ENCODE measurements at regions not wholly inside any gene's neighbourhood (a gene's known extent, or its start where the extent isn't known, plus 50 kb on each side); places are given as distances from the start of the nearest gene placed in this dataset.

DNA sequence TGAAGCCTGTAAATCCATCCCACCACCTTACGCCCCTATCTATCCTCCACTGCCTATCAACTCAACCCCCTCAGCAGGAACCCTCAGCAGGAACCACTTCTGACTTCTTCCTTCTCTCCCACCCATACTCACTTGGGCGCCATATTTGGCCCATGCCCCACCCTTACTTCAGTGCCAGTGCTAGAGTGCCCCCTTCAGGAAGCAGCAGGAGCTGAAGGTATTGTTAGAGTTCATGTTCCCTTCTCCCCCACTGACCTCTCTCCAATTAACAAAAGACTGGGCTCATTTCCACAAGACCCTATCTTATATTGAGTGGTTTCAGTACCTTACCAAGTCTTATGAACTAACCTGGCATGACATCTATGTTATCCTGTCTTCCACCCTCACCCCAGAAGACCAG, 363.1 kb upstream of the SLIT2 start:
- no peak for DNase-seq (ENCODE audit: low read depth)

DNA sequence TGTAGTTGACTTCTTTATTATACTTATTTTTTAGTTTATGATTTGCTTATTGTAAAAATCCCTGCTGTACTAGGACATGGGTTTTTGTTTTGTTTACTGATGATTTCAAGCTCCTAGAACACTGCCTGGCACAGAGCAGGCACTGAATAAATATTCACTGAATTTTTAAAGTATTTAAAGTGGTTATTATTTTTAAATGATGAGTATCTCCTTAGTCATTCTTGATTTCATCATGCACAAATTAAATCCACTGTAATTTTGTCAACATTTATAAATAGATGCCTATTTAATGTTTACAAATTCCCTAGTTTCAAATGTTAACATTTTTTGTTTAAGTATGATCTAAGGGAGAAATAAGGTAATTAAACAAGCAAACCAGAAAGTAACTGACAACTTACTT, 367.9 kb upstream of the SLIT2 start:
- no peak for DNase-seq (ENCODE audit: low read depth)

GRCh38 chr4:19880206-19880605, 371.5 kb upstream of the SLIT2 start:
- DNase-seq (ENCODE audit: low read depth) = no peak

DNA sequence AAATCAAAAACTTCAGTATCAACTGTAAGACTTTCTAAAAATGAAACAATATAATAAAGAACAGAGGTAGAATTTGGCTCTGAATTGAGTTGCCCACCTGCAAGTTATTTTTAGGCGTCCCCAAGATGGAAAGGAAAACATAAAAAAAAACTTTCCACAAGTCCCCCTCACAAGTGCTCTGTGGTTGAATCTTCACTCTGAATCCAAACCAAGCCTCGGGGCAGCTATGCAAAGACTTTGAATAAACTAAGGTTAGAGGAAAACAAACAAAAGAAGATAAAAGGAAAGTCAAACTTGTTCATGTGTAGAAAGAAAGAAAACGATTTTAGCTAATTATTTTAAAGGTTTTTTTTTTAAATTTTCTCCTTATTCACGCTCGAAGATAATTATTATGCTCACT, 372.4 kb upstream of the SLIT2 start:
- no peak for DNase-seq (ENCODE audit: low read depth)

- DNase-seq (ENCODE audit: low read depth) = no peak
These were observed 393.7 kb upstream of the SLIT2 start for GRCh38 chr4:19857991-19858390.

- DNase-seq (ENCODE audit: low read depth) = no peak
These were observed 394.3 kb upstream of the SLIT2 start for GRCh38 chr4:19857380-19857779.

DNA sequence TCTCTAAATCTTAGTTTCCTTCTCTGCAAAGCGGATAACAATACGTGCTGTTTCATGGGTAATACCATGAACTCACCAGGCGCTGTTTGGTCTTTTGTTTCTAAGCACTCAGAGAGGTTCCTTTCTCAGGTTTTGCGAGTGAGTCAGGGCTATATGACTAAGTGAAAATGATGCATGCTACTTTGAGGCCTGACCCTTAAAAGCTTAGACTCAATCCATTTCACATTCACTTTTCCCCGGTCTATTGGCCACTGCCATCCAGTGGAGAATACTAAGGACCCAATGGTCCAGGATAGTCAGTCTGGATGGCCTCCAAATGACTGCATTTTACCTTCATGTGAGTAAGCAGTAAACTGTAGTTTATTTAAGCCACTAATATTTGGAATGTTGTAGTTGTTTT, 400.8 kb upstream of the SLIT2 start:
- DNase-seq (ENCODE audit: low read depth) = no peak

DNA sequence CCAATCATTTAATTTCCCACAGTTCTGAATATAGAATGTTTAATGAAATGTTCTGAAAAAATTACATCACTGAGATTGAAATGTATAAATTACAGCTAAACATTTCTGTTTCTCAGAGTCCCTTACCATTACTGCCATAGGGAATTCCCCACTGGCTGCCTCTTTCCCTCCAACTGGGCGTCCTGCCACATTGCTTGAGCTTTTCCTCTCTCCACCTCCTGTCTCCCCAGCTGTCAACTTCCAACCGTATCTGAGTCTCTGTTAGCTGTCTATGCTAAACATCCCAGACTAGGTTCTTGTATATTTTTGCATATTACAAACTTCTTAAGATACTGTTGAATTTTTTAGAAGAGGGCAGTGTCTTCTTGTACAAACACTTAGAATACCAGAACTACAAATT, 407.3 kb upstream of the SLIT2 start:
- DNase-seq (ENCODE audit: low read depth) = no peak

DNA sequence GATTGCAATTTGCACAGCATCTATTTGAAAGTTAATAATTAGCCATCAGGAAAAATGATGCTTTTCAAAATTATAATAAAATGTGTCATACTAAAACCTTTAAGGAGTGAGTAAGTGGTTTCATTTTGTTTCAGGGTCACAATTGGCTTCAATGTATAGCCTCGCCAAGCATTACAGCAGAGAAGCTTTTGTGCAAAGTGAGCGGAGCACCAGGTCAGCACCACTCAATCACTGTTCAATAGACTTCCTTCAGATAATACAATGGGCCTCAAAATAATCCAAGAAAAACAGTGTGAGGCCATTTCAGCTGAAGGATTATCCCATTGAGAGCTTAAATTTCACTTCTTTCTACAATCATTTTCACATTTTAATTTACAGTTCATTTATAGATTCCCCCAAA, 409.2 kb upstream of the SLIT2 start:
- no peak for DNase-seq (ENCODE audit: low read depth)

GRCh38 chr4:19838858-19839257, 412.8 kb upstream of the SLIT2 start:
- no peak for DNase-seq (ENCODE audit: low read depth)

GRCh38 chr4:19835429-19835828, 416.3 kb upstream of the SLIT2 start:
- no peak for DNase-seq (ENCODE audit: low read depth)

DNA sequence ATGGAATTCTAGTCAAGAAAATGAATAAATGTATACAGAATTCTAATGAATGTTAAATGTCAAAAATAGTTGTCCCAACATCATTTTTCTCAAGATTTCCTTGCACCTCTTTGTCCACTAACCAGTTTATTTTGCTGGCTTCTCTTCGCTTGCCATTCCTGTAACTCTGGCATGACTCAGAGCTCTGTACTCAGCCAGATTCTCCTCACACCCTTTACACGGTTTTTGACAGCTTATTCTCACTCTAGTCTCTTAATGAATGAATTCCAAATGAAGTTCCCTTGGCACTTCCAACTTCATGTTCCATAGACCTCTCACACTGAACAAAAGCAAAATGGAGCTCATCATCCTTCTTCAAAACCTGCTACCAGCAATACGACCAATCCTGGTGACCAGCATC, 419.3 kb upstream of the SLIT2 start:
- no peak for DNase-seq (ENCODE audit: low read depth)

- DNase-seq (ENCODE audit: low read depth) = no peak
These were observed 419.9 kb upstream of the SLIT2 start for GRCh38 chr4:19831644-19832285.

- DNase-seq (ENCODE audit: low read depth) = no peak
These were observed 422.6 kb upstream of the SLIT2 start for GRCh38 chr4:19829101-19829500.

- DNase-seq (ENCODE audit: low read depth) = no peak
These were observed 427.9 kb upstream of the SLIT2 start for GRCh38 chr4:19823781-19824180.

GRCh38 chr4:19819737-19820136, 432.0 kb upstream of the SLIT2 start:
- no peak for DNase-seq (ENCODE audit: low read depth)

- DNase-seq (ENCODE audit: low read depth) = no peak
These were observed 441.7 kb upstream of the SLIT2 start for GRCh38 chr4:19809989-19810388.

- DNase-seq (ENCODE audit: low read depth) = no peak
These were observed 444.2 kb upstream of the SLIT2 start for GRCh38 chr4:19807505-19807904.

- no peak for DNase-seq (ENCODE audit: low read depth)
These were observed 444.8 kb upstream of the SLIT2 start for GRCh38 chr4:19806865-19807264.

DNA sequence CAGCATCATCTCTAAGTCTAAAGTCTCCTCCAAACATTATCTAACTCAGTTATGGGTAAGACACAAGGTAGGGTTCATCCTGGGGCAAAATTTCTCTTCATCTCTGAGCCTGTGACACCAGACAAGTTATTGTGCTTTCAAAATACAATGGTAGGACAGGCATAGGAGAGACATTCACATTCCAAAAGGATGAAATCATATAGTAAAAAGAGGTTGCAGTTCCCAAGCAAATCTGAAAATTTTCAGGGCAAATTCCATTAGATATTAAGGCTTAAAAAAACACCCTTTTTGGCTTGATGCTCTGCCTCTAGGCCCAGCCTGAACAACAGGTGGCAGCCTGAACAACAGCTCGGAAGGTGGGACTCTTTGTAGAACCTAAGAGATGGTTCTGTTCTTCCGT, 448.3 kb upstream of the SLIT2 start:
- DNase-seq (ENCODE audit: low read depth) = no peak

GRCh38 chr4:19793831-19794230, 457.9 kb upstream of the SLIT2 start:
- no peak for DNase-seq (ENCODE audit: low read depth)

- DNase-seq (ENCODE audit: low read depth) = no peak
These were observed 460.1 kb upstream of the SLIT2 start for GRCh38 chr4:19791422-19792123.

GRCh38 chr4:19786616-19787015, 465.1 kb upstream of the SLIT2 start:
- DNase-seq (ENCODE audit: low read depth) = no peak

- no peak for DNase-seq (ENCODE audit: low read depth)
These were observed 468.0 kb upstream of the SLIT2 start for GRCh38 chr4:19783667-19784223.
